ENCODE measurements at regions not wholly inside any gene's neighbourhood (a gene's known extent, or its start where the extent isn't known, plus 50 kb on each side); places are given as distances from the start of the nearest gene placed in this dataset.

GRCh38 chr20:40493549-40493948 lies 195.5 kb downstream of the MAFB start:
- DNase-seq, result no peak

- no peak for DNase-seq
These were observed 196.0 kb downstream of the MAFB start for GRCh38 chr20:40493071-40493470.

GRCh38 chr20:40491009-40491590 lies 197.9 kb downstream of the MAFB start:
- no peak for DNase-seq

GRCh38 chr20:40489886-40490285 lies 199.2 kb downstream of the MAFB start:
- no peak for DNase-seq

- no peak for DNase-seq
These were observed 200.6 kb downstream of the MAFB start for GRCh38 chr20:40488401-40488800.

GRCh38 chr20:40486297-40486696 lies 202.7 kb downstream of the MAFB start:
- DNase-seq, result no peak

- no peak for DNase-seq
These were observed 207.1 kb downstream of the MAFB start for GRCh38 chr20:40481743-40482458.

- DNase-seq, result no peak
These were observed 207.7 kb downstream of the MAFB start for GRCh38 chr20:40481337-40481736.

GRCh38 chr20:40477805-40478204 lies 211.2 kb downstream of the MAFB start:
- no peak for DNase-seq

- no peak for DNase-seq
These were observed 212.6 kb downstream of the MAFB start for GRCh38 chr20:40476461-40476860.

- DNase-seq, result no peak
These were observed 216.1 kb downstream of the MAFB start for GRCh38 chr20:40472905-40473304.

- no peak for DNase-seq
These were observed 217.8 kb downstream of the MAFB start for GRCh38 chr20:40471261-40471629.

GRCh38 chr20:40470445-40471260 lies 218.4 kb downstream of the MAFB start:
- peak in 13 of 58 donors; percentile 5 to 35 (median 11) for DNase-seq

- no peak for DNase-seq
These were observed 220.3 kb downstream of the MAFB start for GRCh38 chr20:40468759-40469158.

GRCh38 chr20:40467703-40468411 lies 221.2 kb downstream of the MAFB start:
- no peak for DNase-seq

- DNase-seq, result no peak
These were observed 222.0 kb downstream of the MAFB start for GRCh38 chr20:40467067-40467466.

- DNase-seq, result no peak
These were observed 224.3 kb downstream of the MAFB start for GRCh38 chr20:40464731-40465208.

- DNase-seq, result peak in 3 of 58 donors; percentile 26 to 53 (median 31)
These were observed 225.9 kb downstream of the MAFB start for GRCh38 chr20:40463171-40463570.

- no peak for DNase-seq
These were observed 226.5 kb downstream of the MAFB start for GRCh38 chr20:40462566-40462965.

GRCh38 chr20:40459299-40459698 lies 229.7 kb downstream of the MAFB start:
- no peak for DNase-seq

GRCh38 chr20:40457404-40457803 lies 231.6 kb downstream of the MAFB start:
- DNase-seq, result no peak

- DNase-seq, result no peak
These were observed 236.3 kb downstream of the MAFB start for GRCh38 chr20:40452758-40453157.
